Heart right ventricle (tissue), 16 donors: ENCODE measurements at regions not wholly inside any gene's neighbourhood (a gene's known extent, or its start where the extent isn't known, plus 50 kb on each side); places are given as distances from the start of the nearest gene placed in this dataset.

Experiments used
- ATAC-seq, 8 donors: fragments of 200-7000 bp; cut with Tn5 transposase; one replicate each; pipeline ENCODE4 v1.9.1; 2020; ENCODE audit warnings: mild to moderate bottlenecking in 8 of 8, moderate library complexity in 8 of 8, moderate number of reproducible peaks in 1 of 8
- DNase-seq, 2 donors: peaks; one replicate each; pipeline ENCODE4 v3.0.0-alpha.2; 2020
- H3K27ac ChIP-seq, 10 donors: fragments of 200-600 bp; sonication (generic) in 2 of 10; one replicate each; pipeline versions ENCODE4 v1.5.0 to v1.8.0; 2020 to 2022; ENCODE audit warnings: mild to moderate bottlenecking in 3 of 10
- H3K27me3 ChIP-seq, 7 donors: fragments of 200-600 bp; one replicate each; pipeline ENCODE4 v1.8.0; 2021 to 2022; ENCODE audit warnings: mild to moderate bottlenecking in 2 of 7
- H3K36me3 ChIP-seq, 9 donors: fragments of 200-600 bp; sonication (generic) in 1 of 9; one replicate each; pipeline versions ENCODE4 v1.5.0 to v1.8.0; 2020 to 2022; ENCODE audit warnings: mild to moderate bottlenecking in 2 of 9
- H3K4me1 ChIP-seq, 9 donors: fragments of 200-600 bp; sonication (generic) in 1 of 9; one replicate each; pipeline versions ENCODE4 v1.5.0 to v1.8.0; 2020 to 2022; ENCODE audit warnings: mild to moderate bottlenecking in 4 of 9
- H3K4me3 ChIP-seq, 10 donors: fragments of 200-600 bp; sonication (generic) in 2 of 10; one replicate each; pipeline versions ENCODE4 v1.5.0 to v1.8.0; 2020 to 2022; ENCODE audit warnings: mild to moderate bottlenecking in 7 of 10, moderate library complexity in 2 of 10
- H3K9me3 ChIP-seq, 11 donors: fragments of 200-600 bp in 10 of 11; sonication (generic) in 2 of 11; one replicate each; pipeline versions ENCODE4 v1.5.0 to v1.8.0; 2013 to 2022; ENCODE audit warnings: mild to moderate bottlenecking in 2 of 11, control low read depth in 1 of 11, moderate library complexity in 1 of 11
- WGBS, 2 donors: extraction: QIAGEN DNeasy Blood & Tissue Kit; methylation state at CpG; one replicate each; pipeline ENCODE4 v1.1.7; 2013; ENCODE audit warnings: inconsistent platforms in 1 of 2; 5-methylcytosine and 5-hydroxymethylcytosine counted together
- intact Hi-C, 10 donors: fragments of 100-400 bp; cut with DNase I; formaldehyde crosslinking; loops; one replicate each; pipeline versions ENCODE4 v1.11.1 to v1.14.2; 2022
- TF ChIP-seq, protein P1 (sequence below), 9 donors: fragments of 200-600 bp; sonication (generic) in 2 of 9; IDR thresholded peaks; one replicate each; pipeline versions ENCODE4 v1.5.0 to v1.8.0; 2021 to 2022; ENCODE audit warnings: antibody characterized with exemption in 9 of 9, mild to moderate bottlenecking in 5 of 9, moderate library complexity in 1 of 9
- donor health status: Arrhythmogenic right ventricular cardiomyopathy.
- donor health status: ischemic (EF 13 %, LVEDD 7.1; RV severe dilation, severe dysfunction).
- donor health status: healthy with polysubstance abuse.
- donor health status: DM: no; HTN: yes; CAD: no.
- donor health status: DM: no; HTN: no; CAD: no.
- donor health status: ischemic (EF 25% LVEDD 6.9; RV normal size, moderate dysfunction).
- donor health status: ischemic (EF 25% LVEDD 5.7; RV mildly dilated, moderate dysfunction).
- donor health status: healthy.
- donor health status: DM: yes; HTN: yes; CAD: no.
- donor health status: Ischemic cardiomyopathy.
- donor health status: ischemic (EF 35%, LVEDD 5.7; RV mildly dilated, moderate dysfunction).
- donor health status: nonischemic (EF 11% LVEDD 7.7; RV severe dilation, severe dysfunction).
- donor health status: DM: yes; HTN: yes; CAD: no.
- donor health status: PGD.
- donor health status: ischemic (EF 29% LVEDD 5.4; RV normal size, mild dysfunction).
- donor health status: nonischemic (EF 23%, LVEDD 6.1; RV moderate dilation, normal function).

DNA sequence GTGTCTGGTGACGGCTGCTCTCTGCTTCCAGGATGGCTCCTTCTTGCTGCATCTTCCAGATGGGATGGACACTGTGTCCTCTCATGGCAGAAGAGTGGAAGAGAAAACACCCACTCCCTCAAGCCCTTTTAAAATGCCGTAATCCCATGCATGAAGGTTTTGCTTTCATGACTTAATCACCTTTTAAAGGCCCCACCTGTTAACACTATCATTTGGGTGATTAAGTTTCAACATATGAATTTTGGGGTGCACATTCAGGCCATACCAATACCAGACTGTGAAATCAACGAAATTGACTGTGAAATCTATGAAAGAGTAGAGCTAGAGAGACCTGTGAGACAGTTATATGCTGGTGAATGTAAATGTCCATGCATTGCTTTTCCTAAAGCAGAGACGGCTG lies 374.3 kb upstream of the CHD6 start:
- ATAC-seq, result no peak
- Histone ChIP-seq H3K4me3 (no peak overlapping the region), H3K36me3 (no peaks in the 10 kb centered on the region), H3K4me1 (no peaks in the 10 kb centered on the region), H3K9me3 (peaks cover 0 to 15% (median 0%) of the 10 kb centered on the region in 11 donors), H3K27me3 (peaks cover 0 to 4% (median 0%) of the 10 kb centered on the region in 7 donors), H3K27ac (no peak overlapping the region)
- WGBS, 2 donors, result 62 to 67% methylated on average over 4 of the region's 4 CpGs
- intact Hi-C loops, result no loop called here
- TF ChIP-seq, protein P1, sequence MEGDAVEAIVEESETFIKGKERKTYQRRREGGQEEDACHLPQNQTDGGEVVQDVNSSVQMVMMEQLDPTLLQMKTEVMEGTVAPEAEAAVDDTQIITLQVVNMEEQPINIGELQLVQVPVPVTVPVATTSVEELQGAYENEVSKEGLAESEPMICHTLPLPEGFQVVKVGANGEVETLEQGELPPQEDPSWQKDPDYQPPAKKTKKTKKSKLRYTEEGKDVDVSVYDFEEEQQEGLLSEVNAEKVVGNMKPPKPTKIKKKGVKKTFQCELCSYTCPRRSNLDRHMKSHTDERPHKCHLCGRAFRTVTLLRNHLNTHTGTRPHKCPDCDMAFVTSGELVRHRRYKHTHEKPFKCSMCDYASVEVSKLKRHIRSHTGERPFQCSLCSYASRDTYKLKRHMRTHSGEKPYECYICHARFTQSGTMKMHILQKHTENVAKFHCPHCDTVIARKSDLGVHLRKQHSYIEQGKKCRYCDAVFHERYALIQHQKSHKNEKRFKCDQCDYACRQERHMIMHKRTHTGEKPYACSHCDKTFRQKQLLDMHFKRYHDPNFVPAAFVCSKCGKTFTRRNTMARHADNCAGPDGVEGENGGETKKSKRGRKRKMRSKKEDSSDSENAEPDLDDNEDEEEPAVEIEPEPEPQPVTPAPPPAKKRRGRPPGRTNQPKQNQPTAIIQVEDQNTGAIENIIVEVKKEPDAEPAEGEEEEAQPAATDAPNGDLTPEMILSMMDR (IDR thresholded peaks at IDR 0.05), result no peak
- no peak for DNase-seq

DNA sequence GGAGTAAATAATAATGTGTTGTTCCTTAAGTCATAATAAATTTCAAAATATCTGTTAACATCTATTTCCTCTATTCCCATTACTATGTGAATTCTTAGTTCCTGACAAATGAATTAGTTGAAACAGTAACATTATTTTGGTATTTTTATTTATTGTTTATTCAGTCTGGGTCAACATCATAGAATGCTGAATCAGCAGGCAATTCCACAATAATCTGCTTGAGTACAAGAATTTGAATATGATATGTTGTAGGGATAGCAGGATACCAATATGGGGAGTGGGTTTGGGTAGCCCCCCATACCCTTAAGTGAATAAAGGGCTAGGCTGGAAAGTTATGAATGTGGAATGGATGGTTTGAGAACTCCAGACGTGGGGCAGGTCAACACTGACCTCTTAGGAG lies 373.2 kb upstream of the CHD6 start:
- ATAC-seq (no peak), DNase-seq (no peak)
- H3K4me1 ChIP-seq, result no peaks in the 10 kb centered on the region
- H3K27me3 ChIP-seq, result peaks cover 0 to 9% (median 0%) of the 10 kb centered on the region in 7 donors
- TF ChIP-seq, protein P1 (IDR thresholded peaks at IDR 0.05), result no peak
- H3K27ac ChIP-seq, result no peak overlapping the region
- WGBS, 2 donors, result 59 to 63% methylated on average over 1 of the region's 1 CpG
- no peak overlapping the region for H3K4me3 ChIP-seq
- H3K36me3 ChIP-seq, result no peaks in the 10 kb centered on the region
- H3K9me3 ChIP-seq, result peaks cover 0 to 17% (median 0%) of the 10 kb centered on the region in 11 donors
- intact Hi-C loops, result no loop called here

DNA sequence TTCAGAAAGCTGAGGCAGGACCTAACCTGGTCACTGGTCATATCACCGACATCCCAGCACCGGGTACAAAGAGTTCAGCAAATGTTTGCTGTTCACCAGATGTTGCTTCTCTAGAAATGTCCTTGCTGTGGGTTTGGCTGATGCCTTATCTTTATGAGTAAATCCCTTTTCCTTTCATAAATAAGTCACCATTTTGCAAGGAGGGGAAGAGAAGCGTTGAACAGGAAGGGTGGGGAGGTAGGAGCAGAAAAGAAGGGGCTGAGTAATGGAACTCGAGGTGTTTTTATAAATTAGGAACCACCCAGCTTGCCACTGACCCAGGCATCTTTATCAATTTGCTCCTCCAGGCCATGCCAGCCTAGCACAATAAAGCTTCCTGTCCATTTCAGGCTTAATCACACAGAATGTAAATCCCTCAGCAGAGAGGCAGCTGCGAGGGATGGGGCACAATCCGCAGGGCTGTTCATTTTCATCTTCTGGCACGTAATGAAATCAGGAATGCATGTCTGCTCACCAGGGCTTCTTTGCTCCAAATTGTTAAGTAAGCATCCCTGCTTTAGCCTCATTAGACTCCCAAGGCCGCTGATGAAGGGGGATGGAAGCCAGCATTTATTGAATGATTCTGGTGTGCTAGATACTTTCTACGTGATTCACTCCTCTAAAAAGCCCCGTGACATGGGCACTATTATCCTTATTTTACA lies 371.9 kb upstream of the CHD6 start:
- Histone ChIP-seq H3K27me3 (peaks cover 0 to 9% (median 0%) of the 10 kb centered on the region in 7 donors), H3K4me1 (no peaks in the 10 kb centered on the region), H3K36me3 (no peaks in the 10 kb centered on the region), H3K27ac (no peak overlapping the region), H3K9me3 (peaks cover 0 to 13% (median 0%) of the 10 kb centered on the region in 11 donors), H3K4me3 (no peak overlapping the region)
- ATAC-seq, result peak in 4 of 8 donors; percentile 26 to 50 (median 38)
- TF ChIP-seq, protein P1 (IDR thresholded peaks at IDR 0.05), result no peak
- intact Hi-C loops, result no loop called here
- WGBS, 2 donors, result 36 to 48% methylated on average over 10 of the region's 10 CpGs
- no peak for DNase-seq

DNA sequence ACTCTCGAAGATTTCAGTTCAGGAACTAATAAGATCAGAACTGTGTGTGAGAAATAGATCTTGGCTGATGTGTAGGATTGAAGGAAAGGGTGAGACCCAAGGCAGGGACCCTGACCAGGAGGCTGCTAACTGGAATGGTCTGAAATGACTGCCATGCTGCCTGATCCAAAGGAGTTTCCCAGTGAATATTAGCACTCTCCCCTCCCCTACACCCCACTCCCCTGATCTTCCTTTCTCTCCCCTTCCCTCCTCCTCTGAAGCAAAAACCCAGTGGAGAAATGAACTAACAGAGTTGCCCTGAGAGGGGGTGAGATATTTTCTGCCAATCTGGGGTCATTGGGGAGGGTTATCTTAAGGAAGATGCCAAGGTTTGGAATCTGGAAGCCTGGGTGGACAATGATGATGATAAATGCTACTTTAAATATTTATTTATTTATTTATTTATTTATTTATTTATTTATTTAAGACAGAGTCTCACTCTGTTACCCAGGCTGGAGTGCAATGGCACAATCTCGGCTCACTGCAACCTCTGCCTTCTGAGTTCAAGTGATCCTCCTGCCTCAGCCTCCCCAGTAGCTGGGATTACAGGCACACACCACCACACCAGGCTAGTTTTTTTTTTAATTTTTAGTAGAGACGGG lies 371.0 kb upstream of the CHD6 start:
- TF ChIP-seq, protein P1 (IDR thresholded peaks at IDR 0.05), result no peak
- H3K4me3 ChIP-seq, result no peak overlapping the region
- peaks cover 0 to 9% (median 0%) of the 10 kb centered on the region in 7 donors for H3K27me3 ChIP-seq
- intact Hi-C loops, result no loop called here
- H3K4me1 ChIP-seq, result no peaks in the 10 kb centered on the region
- H3K27ac ChIP-seq, result no peak overlapping the region
- peaks cover 0 to 15% (median 0%) of the 10 kb centered on the region in 11 donors for H3K9me3 ChIP-seq
- H3K36me3 ChIP-seq, result no peaks in the 10 kb centered on the region
- WGBS, 2 donors, result 73 to 80% methylated on average over 3 of the region's 3 CpGs
- ATAC-seq (no peak), DNase-seq (no peak)
